ENCODE measurements at regions not wholly inside any gene's neighbourhood (a gene's known extent, or its start where the extent isn't known, plus 50 kb on each side); places are given as distances from the start of the nearest gene placed in this dataset.

DNA sequence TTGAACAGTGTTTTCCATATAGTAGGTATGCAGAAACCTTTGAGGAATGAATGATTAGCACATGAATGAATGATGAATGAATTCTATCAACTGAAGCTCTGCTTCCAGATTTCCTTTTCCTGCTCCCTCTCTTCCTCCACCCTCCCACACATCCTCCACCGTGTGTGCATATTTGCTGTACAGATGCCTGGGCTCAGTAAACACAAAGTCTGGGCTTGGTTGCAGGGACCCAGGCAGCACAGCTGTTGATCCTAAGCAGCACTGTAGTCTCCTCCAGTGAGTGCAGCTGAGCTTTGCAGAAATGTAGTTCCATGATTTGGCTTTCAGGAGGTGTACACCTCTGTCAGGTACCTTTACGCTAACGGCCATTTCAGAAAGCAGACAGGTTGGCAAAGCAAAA is 611.7 kb downstream of the NUF2 start:
- TF ChIP-seq GATA3 (IDR thresholded peaks at IDR 0.05; ENCODE audit: low read depth, low read length) (no peak), GATA2 (IDR thresholded peaks at IDR 0.05; ENCODE audit: low read depth, low read length) (no peak)
